Liver (tissue), 7 donors: ENCODE measurements at regions not wholly inside any gene's neighbourhood (a gene's known extent, or its start where the extent isn't known, plus 50 kb on each side); places are given as distances from the start of the nearest gene placed in this dataset.

ENCODE experiments used
- DNase-seq: peaks from one replicate; pipeline ENCODE4 v3.0.0-alpha.2; 2017; ENCODE audit warnings: low spot score
- H3K27ac ChIP-seq, 2 donors: one replicate each; pipeline ENCODE4 v1.7.0; 2013; ENCODE audit warnings: inconsistent platforms in 2 of 2, low read length in 2 of 2, control low read depth in 1 of 2, low read depth in 1 of 2, mild to moderate bottlenecking in 1 of 2
- H3K27me3 ChIP-seq, 4 donors: one replicate each; pipeline versions ENCODE4 v1.6.1 to v1.7.0; 2013; ENCODE audit warnings: low read length in 3 of 4, inconsistent platforms in 1 of 4, mild to moderate bottlenecking in 1 of 4, moderate library complexity in 1 of 4; ENCODE audit not compliant: control insufficient read depth in 4 of 4, insufficient read depth in 4 of 4
- H3K36me3 ChIP-seq, 4 donors: one replicate each; pipeline versions ENCODE4 v1.6.1 to v1.7.0; 2013; ENCODE audit warnings: low read length in 3 of 4, mild to moderate bottlenecking in 3 of 4, low read depth in 1 of 4, moderate library complexity in 1 of 4; ENCODE audit not compliant: control insufficient read depth in 4 of 4, insufficient read depth in 3 of 4
- H3K4me1 ChIP-seq, 4 donors: one replicate each; pipeline versions ENCODE4 v1.6.1 to v1.7.0; 2013; ENCODE audit warnings: low read length in 3 of 4, mild to moderate bottlenecking in 3 of 4, moderate library complexity in 1 of 4; ENCODE audit not compliant: control insufficient read depth in 4 of 4, insufficient read depth in 4 of 4
- H3K4me3 ChIP-seq, 3 donors: one replicate each; pipeline versions ENCODE4 v1.6.1 to v1.7.0; 2013; ENCODE audit warnings: low read length in 3 of 3, control low read depth in 1 of 3, low read depth in 1 of 3, mild to moderate bottlenecking in 1 of 3
- H3K9ac ChIP-seq, 2 donors: one replicate each; pipeline ENCODE4 v1.7.0; 2013; ENCODE audit warnings: low read length in 2 of 2, mild to moderate bottlenecking in 2 of 2, moderate library complexity in 2 of 2, control low read depth in 1 of 2, low read depth in 1 of 2
- H3K9me3 ChIP-seq, 4 donors: one replicate each; pipeline versions ENCODE4 v1.6.1 to v1.7.0; 2013; ENCODE audit warnings: low read length in 3 of 4; ENCODE audit not compliant: control insufficient read depth in 4 of 4
- ATF3 ChIP-seq: IDR thresholded peaks from 2 replicates; pipeline ENCODE4 v1.6.1; 2016; ENCODE audit warnings: antibody characterized with exemption
- CTCF ChIP-seq: fragments of 150-350 bp; IDR thresholded peaks from 2 replicates; pipeline ENCODE4 v1.5.1; 2017; ENCODE audit warnings: improper control_type of control experiment, low read depth, low read length; ENCODE audit not compliant: missing input control
- EGR1 ChIP-seq, 2 donors: IDR thresholded peaks; 2 replicates each; pipeline ENCODE4 v1.6.1; 2016 to 2018; ENCODE audit warnings: antibody characterized with exemption in 2 of 2, low read depth in 2 of 2
- FOXA1 ChIP-seq: IDR thresholded peaks from 2 replicates; pipeline ENCODE4 v1.6.1; 2016; ENCODE audit warnings: antibody characterized with exemption
- FOXA2 ChIP-seq: IDR thresholded peaks from 2 replicates; pipeline ENCODE4 v1.6.1; 2016; ENCODE audit warnings: antibody characterized with exemption
- GABPA ChIP-seq, 2 donors: IDR thresholded peaks in 1 of 2; conservative IDR thresholded peaks in 1 of 2; 2 replicates each; pipeline ENCODE4 v1.6.1; 2016; ENCODE audit warnings: antibody characterized with exemption in 2 of 2, mild to moderate bottlenecking in 1 of 2, moderate library complexity in 1 of 2
- HNF4A ChIP-seq, 2 donors: conservative IDR thresholded peaks; 2 replicates each; pipeline ENCODE4 v1.6.1; 2016; ENCODE audit warnings: antibody characterized with exemption in 2 of 2, mild to moderate bottlenecking in 2 of 2
- HNF4G ChIP-seq: IDR thresholded peaks from 2 replicates; pipeline ENCODE4 v1.6.1; 2016; ENCODE audit warnings: antibody characterized with exemption
- JUND ChIP-seq, 2 donors: IDR thresholded peaks; 2 replicates each; pipeline ENCODE4 v1.6.1; 2016; ENCODE audit warnings: antibody characterized with exemption in 2 of 2
- MAX ChIP-seq: IDR thresholded peaks from 2 replicates; pipeline ENCODE4 v1.6.1; 2016; ENCODE audit warnings: antibody characterized with exemption
- NR2F2 ChIP-seq: IDR thresholded peaks from 2 replicates; pipeline ENCODE4 v1.6.1; 2016; ENCODE audit warnings: antibody characterized with exemption
- RAD21 ChIP-seq, 2 donors: IDR thresholded peaks; 2 replicates each; pipeline ENCODE4 v1.6.1; 2016; ENCODE audit warnings: antibody characterized with exemption in 2 of 2, mild to moderate bottlenecking in 2 of 2
- REST ChIP-seq: IDR thresholded peaks from 2 replicates; pipeline ENCODE4 v1.6.1; 2016; ENCODE audit warnings: antibody characterized with exemption, mild to moderate bottlenecking
- RXRA ChIP-seq, 2 donors: IDR thresholded peaks; 2 replicates each; pipeline ENCODE4 v1.6.1; 2017 to 2018; ENCODE audit warnings: antibody characterized with exemption in 2 of 2, mild to moderate bottlenecking in 1 of 2
- SP1 ChIP-seq: IDR thresholded peaks from 2 replicates; pipeline ENCODE4 v1.6.1; 2018; ENCODE audit warnings: antibody characterized with exemption, mild to moderate bottlenecking
- TAF1 ChIP-seq: conservative IDR thresholded peaks from 2 replicates; pipeline ENCODE4 v1.6.1; 2016; ENCODE audit warnings: antibody characterized with exemption, mild to moderate bottlenecking
- YY1 ChIP-seq: IDR thresholded peaks from 2 replicates; pipeline ENCODE4 v1.6.1; 2016; ENCODE audit warnings: antibody characterized with exemption, mild to moderate bottlenecking
- ZBTB33 ChIP-seq: IDR thresholded peaks from 2 replicates; pipeline ENCODE4 v1.6.1; 2016; ENCODE audit warnings: antibody characterized with exemption
- donor health status: healthy.
- donor health status: healthy.
- donor health status: healthy.
- donor health status: healthy.

- TF ChIP-seq CTCF = no peak
These were observed 362.3 kb upstream of the ZFP42 start (continued) for GRCh38 chr4:187633245-187633644.

GRCh38 chr4:187656959-187657358, 338.6 kb upstream of the ZFP42 start:
- TF ChIP-seq TAF1 = no peak
- TF ChIP-seq RXRA (IDR thresholded peaks at IDR 0.05) = no peak
- no peak for TF ChIP-seq RAD21 (IDR thresholded peaks at IDR 0.05)
- TF ChIP-seq SP1 = no peak
- no peak for TF ChIP-seq ZBTB33
- no peak for TF ChIP-seq EGR1 (IDR thresholded peaks at IDR 0.05; ENCODE audit: low read depth in 2 of 2)
- no peak for TF ChIP-seq FOXA2
- no peak for TF ChIP-seq JUND (IDR thresholded peaks at IDR 0.05)
- TF ChIP-seq FOXA1 = no peak
- no peak for TF ChIP-seq GABPA (IDR thresholded peaks at IDR 0.05 in 1 of 2, conservative IDR thresholded peaks at IDR 0.05 in 1 of 2)
- TF ChIP-seq YY1 = no peak
- TF ChIP-seq HNF4G = no peak
- no peak for TF ChIP-seq CTCF
- TF ChIP-seq MAX = no peak
- no peak for TF ChIP-seq NR2F2
- no peak for TF ChIP-seq ATF3
- no peak for TF ChIP-seq HNF4A (conservative IDR thresholded peaks at IDR 0.05)
- TF ChIP-seq REST = no peak
- H3K9ac ChIP-seq = no peak overlapping the region
- H3K27ac ChIP-seq = no peak overlapping the region
- H3K4me3 ChIP-seq = no peak overlapping the region
- no peaks in the 10 kb centered on the region for H3K27me3 ChIP-seq
- H3K4me1 ChIP-seq = no peaks in the 10 kb centered on the region
- H3K36me3 ChIP-seq = no peaks in the 10 kb centered on the region
- DNase-seq = no peak
- peaks cover 0 to 2% (median 0%) of the 10 kb centered on the region in 4 donors for H3K9me3 ChIP-seq
